Fibroblast of pulmonary artery (primary cell): ENCODE measurements at regions not wholly inside any gene's neighbourhood (a gene's known extent, or its start where the extent isn't known, plus 50 kb on each side); places are given as distances from the start of the nearest gene placed in this dataset.
A peak's percentile ranks its signal among the peaks of the same experiment; 100 is the strongest.
"Not testable (repeated sequence)": the region's sequence is repeated elsewhere in the genome, so short reads cannot be mapped to it uniquely, and the experiment has no call there.

Experiments used
- DNase-seq: peaks from one replicate; pipeline ENCODE4 v3.0.0-alpha.2; 2010; ENCODE audit warnings: low read depth
- H3K4me3 ChIP-seq: replicated peaks from 2 replicates; pipeline ENCODE4 v1.5.1; 2011; ENCODE audit warnings: low read depth, mild to moderate bottlenecking, control low read depth, low read length, moderate library complexity
- TF ChIP-seq, protein P1 (sequence below): IDR thresholded peaks from 2 replicates; pipeline ENCODE4 v1.5.1; 2011; ENCODE audit warnings: mild to moderate bottlenecking, control low read depth, low read length, inconsistent platforms; ENCODE audit errors: missing control alignments

DNA sequence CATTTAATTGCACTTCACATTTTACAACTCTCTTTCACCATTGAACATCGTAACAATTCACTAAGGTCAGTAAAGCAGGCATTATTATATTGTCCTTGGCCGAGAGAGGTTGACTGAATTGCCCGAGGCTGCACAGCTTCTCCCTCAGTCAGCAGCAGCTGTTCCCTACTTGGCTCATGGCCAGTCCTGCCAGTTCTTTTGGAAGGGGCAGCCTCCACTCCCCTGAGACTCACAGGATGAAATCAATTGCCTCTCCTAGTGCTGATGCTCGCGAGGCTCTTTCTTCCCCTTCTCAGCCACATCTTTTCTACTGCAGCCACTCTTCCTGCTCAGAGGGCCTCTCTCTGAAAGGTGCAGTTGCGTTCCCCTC is 79.9 kb upstream of the KCNA1 start:
- H3K4me3 ChIP-seq: no peak overlapping the region
- TF ChIP-seq, protein P1, sequence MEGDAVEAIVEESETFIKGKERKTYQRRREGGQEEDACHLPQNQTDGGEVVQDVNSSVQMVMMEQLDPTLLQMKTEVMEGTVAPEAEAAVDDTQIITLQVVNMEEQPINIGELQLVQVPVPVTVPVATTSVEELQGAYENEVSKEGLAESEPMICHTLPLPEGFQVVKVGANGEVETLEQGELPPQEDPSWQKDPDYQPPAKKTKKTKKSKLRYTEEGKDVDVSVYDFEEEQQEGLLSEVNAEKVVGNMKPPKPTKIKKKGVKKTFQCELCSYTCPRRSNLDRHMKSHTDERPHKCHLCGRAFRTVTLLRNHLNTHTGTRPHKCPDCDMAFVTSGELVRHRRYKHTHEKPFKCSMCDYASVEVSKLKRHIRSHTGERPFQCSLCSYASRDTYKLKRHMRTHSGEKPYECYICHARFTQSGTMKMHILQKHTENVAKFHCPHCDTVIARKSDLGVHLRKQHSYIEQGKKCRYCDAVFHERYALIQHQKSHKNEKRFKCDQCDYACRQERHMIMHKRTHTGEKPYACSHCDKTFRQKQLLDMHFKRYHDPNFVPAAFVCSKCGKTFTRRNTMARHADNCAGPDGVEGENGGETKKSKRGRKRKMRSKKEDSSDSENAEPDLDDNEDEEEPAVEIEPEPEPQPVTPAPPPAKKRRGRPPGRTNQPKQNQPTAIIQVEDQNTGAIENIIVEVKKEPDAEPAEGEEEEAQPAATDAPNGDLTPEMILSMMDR: no peak
- no peak for DNase-seq

- H3K4me3 ChIP-seq: no peak overlapping the region
- TF ChIP-seq, protein P1: no peak
Observed at GRCh38 chr12:4830556-4831210, 79.0 kb upstream of the KCNA1 start.

DNA sequence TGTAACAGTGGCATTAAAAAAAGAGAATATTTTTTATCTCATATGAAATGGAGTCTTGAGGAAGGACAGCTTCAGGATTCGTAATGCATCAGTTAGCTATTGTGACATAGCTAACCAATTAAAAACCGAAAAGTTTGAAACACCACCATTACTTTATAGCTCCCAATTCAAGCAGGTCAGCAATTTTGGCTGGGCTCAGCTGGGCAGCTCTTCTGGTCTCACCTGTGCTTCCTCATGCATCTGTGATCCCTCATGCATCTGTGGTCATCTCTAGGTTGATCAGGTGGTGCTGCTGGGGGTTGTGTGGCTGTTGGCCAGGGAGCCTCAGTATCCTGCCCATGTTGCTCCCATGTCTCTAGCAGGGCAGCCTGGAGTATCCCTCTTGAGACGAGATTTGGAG is 76.7 kb upstream of the KCNA1 start:
- TF ChIP-seq, protein P1: no peak
- no peak overlapping the region for H3K4me3 ChIP-seq
- no peak for DNase-seq

More at GRCh38 chr12:4830556-4831210, 79.0 kb upstream of the KCNA1 start:
- DNase-seq: no peak

DNA sequence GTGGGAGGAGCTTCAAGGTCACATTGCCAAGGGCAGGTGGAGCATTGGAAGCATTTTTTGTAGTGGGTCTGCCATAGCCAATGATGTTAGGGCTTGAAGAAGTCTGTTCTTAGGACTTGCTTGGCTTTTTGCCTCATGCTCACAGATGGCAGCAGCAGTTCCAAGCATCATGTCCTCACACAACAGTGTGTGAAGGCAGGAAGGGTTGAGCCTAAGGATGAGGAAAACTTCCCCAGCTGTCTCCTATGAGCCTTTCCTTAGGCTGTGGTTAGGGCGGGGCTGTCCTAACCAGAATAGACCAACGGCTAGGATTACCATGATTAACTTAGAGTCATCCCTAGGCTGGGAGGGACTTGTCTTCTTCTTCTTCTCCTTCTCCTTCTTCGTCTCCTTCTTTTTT is 76.2 kb upstream of the KCNA1 start:
- TF ChIP-seq, protein P1: no peak
- H3K4me3 ChIP-seq: no peak overlapping the region
- no peak for DNase-seq

DNA sequence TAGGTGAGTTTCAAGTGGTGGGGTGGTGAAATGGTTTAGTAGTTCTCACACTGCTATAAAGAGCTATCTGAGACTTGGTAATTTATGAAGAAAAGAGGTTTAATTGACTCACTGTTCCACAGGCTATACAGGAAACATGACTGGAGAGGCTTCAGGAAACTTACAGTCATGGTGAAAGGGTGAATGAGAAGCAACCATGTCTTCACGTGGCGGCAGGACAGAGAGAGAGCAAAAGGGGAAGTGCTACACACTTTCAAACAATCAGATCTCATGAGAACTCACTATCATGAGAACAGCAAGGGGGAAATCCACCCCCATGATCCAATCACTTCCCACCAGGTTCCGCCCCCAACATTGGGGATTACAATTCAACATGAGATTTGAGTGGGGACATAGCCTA is 67.3 kb upstream of the KCNA1 start:
- not testable (repeated sequence) for H3K4me3 ChIP-seq, DNase-seq

DNA sequence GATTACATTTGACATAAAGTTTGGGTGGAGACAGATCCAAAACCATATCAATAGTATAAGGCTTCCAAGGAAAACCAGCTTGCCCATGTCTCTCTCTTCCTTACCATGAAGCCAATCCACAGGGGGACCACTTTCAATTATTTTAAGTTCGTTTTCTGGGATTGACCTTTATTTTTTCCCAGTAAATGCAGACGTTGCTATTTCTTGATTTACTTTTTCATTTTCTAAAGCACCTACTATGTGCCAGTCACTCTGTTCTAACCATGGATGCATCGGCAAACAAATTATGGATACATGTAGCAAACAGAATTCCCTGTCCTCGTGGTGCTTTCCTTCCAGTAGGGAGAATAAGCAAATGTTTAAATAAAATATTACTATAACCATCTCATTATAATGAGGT is 65.8 kb upstream of the KCNA1 start:
- TF ChIP-seq, protein P1: no peak
- no peak overlapping the region for H3K4me3 ChIP-seq
- no peak for DNase-seq

DNA sequence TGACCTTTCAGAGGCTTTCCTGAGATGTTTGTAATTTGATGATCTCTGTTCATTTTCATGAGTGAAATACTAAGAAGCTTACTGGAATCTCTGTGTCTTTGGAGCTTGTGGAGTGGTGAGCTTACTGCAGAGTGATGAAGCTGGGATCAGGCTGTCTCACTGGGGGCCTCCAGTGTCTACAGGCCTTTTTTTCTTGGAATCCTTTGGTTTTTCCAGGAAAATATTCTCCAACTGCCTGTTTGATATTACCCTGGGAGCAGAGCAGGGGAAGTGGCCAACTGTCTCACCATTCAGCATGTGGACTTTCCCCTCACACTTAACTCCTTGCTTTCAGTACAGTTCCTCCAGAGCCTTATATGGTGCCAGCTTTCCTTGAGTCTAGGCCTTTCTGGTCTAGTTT is 62.0 kb upstream of the KCNA1 start:
- TF ChIP-seq, protein P1: no peak
- H3K4me3 ChIP-seq: no peak overlapping the region
- no peak for DNase-seq

GRCh38 chr12:4849115-4849541 is 60.6 kb upstream of the KCNA1 start:
- peak; percentile 58 for DNase-seq
- H3K4me3 ChIP-seq: no peak overlapping the region
- TF ChIP-seq, protein P1: peak; percentile 83
